ENCODE measurements at regions not wholly inside any gene's neighbourhood (a gene's known extent, or its start where the extent isn't known, plus 50 kb on each side); places are given as distances from the start of the nearest gene placed in this dataset.
"Not testable (repeated sequence)": the region's sequence is repeated elsewhere in the genome, so short reads cannot be mapped to it uniquely, and the experiment has no call there.

- peak; percentile 94 for DNase-seq (ENCODE audit: low read depth)
Measured at GRCh38 chr9:115400796-115401195, 282.8 kb upstream of the TNC start.

DNA sequence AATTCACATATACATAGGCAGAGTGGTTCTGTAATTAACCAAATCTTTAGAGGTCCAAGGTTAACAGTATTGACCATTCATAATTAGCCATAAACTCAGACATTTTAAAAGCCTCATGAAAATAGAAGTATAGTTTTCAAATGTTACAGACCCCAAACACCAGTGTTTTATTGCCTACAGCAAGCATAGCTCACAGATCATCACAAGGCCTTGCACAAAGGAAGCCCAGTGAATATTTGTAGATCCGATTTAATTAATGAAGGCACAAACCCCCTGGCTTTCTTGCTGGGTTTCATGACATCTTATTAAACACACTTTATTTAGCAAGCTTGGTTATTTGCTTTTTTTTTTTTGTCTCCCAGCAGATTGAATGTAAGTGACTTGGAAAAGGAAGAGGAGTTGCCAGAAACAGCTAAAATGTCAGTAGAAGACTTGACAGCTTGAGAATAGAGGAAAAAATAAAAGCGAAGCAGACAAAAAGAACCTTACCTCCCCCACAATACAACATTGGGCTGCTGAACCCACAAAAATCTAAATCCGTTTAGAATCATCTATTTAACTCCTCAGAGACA is 283.9 kb upstream of the TNC start:
- no peak for DNase-seq (ENCODE audit: low read depth)

DNA sequence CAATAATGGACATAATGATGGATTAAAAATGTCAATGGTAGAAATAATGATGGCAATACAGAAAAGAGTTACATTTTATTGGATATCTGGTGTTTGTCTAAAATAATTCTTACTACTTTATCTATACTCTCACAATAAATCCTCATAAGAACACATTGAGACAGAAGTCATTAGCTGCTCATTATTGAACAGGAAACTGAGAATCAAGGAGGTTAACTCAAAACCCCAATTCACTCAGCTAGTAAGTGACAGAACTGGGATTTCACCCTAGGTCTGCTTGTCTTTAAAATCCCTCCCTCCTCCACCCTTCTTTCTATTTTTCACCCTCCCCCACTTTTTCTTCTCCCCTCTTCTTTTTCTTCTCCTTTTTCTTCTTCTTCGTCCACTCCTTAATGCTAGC is 285.8 kb upstream of the TNC start:
- no peak for DNase-seq (ENCODE audit: low read depth)

DNA sequence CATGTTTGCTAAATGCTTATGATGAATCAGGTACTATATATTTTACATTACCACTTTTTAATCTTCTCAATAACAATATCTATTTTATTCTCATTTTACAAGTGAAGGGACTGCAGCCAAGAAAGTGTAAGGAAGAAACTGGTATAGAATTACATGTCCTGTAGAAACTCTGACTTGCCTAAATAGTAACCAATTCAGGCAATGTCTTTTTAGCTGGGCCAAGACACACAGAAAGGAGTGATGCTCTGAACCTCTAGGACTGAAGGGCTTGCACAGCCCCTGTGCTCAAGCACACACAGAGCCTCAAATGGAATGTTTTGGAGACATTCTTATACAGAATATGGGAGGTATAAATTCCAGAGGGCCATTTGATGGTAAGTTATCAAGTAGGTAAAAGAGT is 286.4 kb upstream of the TNC start:
- DNase-seq (ENCODE audit: low read depth), result no peak

- no peak for DNase-seq (ENCODE audit: low read depth)
Measured at GRCh38 chr9:115411516-115411915, 293.6 kb upstream of the TNC start.

DNA sequence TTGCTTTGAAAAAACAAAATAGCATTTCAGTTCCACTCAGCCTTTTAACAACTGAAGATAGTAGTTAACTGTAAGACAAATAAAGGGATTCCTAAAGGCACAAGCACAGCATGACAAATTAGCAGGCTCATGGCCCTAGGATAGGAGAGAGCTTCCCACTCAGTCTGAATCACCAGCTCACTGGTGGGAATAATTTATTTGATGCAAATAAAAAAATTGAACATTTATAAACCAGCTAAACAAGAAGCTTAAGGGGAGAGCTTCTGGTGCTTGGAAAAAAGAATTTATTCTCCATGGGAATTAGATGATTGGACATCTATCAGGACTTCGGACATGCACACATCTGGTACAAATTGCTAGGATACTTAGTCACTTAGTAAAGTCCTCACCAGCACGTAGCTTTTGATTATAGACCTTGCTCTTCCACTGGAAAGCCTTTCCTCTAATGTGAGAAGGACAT is 294.1 kb upstream of the TNC start:
- peak; percentile 40 for DNase-seq (ENCODE audit: low read depth)

DNA sequence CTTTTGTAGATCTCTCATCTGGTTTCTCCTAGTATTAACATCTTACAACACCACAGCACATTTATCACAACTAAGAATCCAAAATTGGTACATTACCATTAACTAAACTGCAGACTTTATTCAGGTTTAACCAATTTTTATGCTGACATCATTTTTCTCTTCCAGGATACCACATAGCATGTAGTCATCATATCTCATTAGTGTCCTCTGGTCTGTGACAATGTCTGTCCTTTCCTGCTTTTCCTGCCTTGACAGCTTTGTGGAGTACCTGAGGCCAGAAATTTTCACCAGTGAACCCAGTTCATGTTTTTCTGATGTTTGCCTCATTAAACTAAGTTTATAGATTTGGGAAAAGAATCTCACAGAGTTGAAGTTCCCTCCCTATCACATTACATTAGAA is 294.7 kb upstream of the TNC start:
- DNase-seq (ENCODE audit: low read depth), result no peak

GRCh38 chr9:115413304-115413703 is 295.3 kb upstream of the TNC start:
- DNase-seq (ENCODE audit: low read depth), result no peak

DNA sequence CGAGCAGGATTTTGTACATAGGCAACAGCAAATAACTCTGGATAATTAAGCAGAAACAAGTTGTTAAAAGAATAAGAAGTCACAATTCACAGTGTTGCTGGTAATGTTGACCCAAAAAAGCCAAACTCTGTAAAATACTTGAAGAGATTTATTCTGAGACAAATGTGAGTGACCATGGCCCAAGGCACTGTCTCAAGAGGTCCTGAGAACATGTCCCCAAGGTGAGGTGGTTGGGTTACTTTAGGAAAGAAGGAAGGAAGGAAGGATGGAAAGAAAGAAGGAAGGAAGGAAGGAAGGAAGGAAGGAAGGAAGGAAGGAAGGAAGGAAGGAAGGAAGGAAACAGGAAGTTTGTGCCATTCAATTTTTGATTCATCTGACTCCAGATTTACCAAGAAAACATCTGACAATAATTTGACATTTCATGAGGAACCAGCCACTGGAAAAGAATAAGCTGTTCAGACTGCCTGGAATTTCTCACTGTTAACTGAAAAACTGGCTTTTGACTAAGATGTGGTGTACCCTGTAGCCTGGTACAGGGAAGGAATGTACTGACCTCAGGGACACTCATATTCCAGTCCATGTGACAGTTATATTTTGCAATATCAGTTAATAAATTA is 295.9 kb upstream of the TNC start:
- no peak for DNase-seq (ENCODE audit: low read depth)

GRCh38 chr9:115414561-115414960 is 296.6 kb upstream of the TNC start:
- no peak for DNase-seq (ENCODE audit: low read depth)

GRCh38 chr9:115415450-115415849 is 297.5 kb upstream of the TNC start:
- DNase-seq (ENCODE audit: low read depth), result no peak

- DNase-seq (ENCODE audit: low read depth), result no peak
Measured at GRCh38 chr9:115416299-115416698, 298.3 kb upstream of the TNC start.

DNA sequence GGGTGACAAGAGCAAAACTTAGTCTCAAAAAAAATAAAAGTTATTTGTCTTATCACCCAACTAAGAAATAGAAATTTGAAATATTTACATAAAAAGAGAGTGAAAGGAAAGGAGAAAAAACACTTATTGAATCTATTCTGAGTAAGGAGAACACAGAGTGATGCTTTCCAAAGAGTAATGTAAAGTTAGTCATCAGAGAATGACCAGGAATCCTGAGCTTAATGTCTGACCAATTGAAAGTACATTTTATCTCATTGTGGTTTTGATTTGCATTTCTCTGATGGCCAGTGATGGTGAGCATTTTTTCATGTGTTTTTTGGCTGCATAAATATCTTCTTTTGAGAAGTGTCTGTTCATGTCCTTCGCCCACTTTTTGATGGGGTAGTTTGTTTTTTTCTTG is 300.2 kb upstream of the TNC start:
- not testable (repeated sequence) for DNase-seq (ENCODE audit: low read depth)

- no peak for DNase-seq (ENCODE audit: low read depth)
Measured at GRCh38 chr9:115422932-115423440, 305.0 kb upstream of the TNC start.

DNA sequence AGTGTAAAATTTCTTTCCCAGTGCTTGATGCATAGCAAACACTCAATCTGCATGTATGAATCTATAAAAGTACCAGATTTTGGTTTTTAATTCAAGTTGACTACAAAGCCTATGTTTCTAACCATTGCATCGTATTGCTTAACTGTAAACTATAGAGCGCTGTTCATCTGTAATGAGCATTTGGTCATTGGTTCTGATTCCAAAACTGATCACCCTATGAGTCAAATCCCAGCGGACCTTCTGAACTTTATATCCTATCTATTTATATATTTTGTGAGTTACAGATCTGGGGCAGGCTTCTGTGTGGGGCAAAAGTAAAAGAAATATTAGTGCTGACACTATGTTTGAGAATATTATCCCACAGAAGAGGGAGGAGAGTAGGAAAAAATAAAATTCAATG is 305.7 kb upstream of the TNC start:
- no peak for DNase-seq (ENCODE audit: low read depth)

DNA sequence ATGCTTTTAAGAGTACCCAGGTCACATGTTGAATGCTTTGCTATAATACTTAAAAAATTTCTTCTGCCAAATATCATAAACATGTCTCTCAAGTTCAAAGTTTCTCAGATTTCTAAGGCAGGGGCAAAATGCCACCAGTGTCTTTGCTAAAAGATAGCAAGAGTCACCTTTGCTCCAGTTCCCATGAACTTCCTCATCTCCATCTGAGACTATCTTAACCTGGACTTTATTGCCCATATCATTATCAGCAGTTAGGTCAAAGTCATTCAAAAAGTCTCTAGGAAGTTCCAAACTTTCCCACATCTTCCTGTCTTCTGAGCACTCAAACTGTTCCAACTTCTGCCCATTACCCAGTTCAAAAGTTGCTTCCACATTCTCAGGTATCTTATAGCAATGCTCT is 307.6 kb upstream of the TNC start:
- DNase-seq (ENCODE audit: low read depth), result no peak

- no peak for DNase-seq (ENCODE audit: low read depth)
Measured at GRCh38 chr9:115437418-115437817, 319.5 kb upstream of the TNC start.

DNA sequence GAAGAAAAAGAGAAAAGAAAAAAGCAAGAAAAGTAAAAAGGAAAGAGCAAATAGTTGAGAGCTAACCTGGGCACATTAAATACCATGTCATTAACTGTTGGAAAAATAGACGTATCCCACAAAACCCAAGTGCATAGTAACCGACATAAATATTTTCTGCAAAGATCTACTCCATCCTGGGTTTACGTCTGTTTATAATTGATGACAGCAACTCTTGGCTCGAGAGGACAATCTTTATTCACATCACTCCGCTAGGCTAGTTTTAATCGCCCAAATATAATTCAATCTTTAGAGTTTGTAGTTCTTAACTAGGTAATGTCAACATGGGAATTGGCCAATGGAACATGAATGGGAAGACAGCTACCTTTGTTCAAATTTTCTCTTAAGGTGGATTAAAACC is 321.7 kb upstream of the TNC start:
- no peak for DNase-seq (ENCODE audit: low read depth)

- DNase-seq (ENCODE audit: low read depth), result peak; percentile 89
Measured at GRCh38 chr9:115442054-115442453, 324.1 kb upstream of the TNC start.

GRCh38 chr9:115443890-115444289 is 325.9 kb upstream of the TNC start:
- no peak for DNase-seq (ENCODE audit: low read depth)

GRCh38 chr9:115444959-115445358 is 327.0 kb upstream of the TNC start:
- DNase-seq (ENCODE audit: low read depth), result peak; percentile 19

DNA sequence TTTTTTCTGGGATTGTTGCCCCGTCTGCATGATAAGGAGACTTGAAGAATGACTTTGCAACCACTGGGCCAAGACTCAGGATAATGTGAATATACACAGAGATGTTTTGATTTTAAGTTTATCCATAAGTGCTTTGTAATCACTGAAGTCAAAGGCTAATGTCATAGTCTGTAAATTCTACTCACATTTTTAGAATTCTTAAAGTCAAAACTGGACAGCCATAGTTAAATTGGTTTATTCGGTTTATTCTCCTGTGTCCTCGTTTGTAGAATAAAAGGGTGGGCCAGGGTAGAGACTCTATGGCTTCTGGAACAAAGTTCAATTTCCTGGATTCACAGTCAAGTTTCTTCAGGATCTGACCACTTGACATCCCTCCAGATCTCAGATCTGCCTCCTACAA is 327.7 kb upstream of the TNC start:
- no peak for DNase-seq (ENCODE audit: low read depth)

DNA sequence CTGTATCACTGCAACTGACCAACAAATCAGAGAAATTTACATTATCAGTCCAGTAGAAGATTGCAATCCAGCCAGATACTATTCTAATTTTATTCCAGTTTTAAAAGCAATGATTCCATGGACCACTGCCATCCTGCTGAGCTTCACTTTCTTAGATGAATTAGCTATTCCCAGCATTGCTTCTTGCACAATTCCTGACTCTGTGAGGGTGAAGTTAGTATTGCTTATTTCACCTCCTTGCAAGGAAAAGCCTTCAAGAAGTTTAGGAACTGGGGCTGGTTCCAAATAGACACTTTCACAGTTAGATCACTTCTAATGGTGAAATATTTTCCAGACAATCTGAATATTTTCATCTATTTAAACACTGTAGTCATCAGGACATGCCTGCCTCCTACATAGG is 338.6 kb upstream of the TNC start:
- DNase-seq (ENCODE audit: low read depth), result peak; percentile 19

GRCh38 chr9:115461280-115461679 is 343.3 kb upstream of the TNC start:
- DNase-seq (ENCODE audit: low read depth), result no peak
